Mesodermal cell (in vitro differentiated cells): ENCODE measurements at regions not wholly inside any gene's neighbourhood (a gene's known extent, or its start where the extent isn't known, plus 50 kb on each side); places are given as distances from the start of the nearest gene placed in this dataset.

Source experiments
- H3K27ac ChIP-seq: 2 replicates; pipeline ENCODE4 v1.7.0; 2013; ENCODE audit warnings: mild to moderate bottlenecking, low read depth, low read length, moderate library complexity; ENCODE audit not compliant: severe bottlenecking
- H3K36me3 ChIP-seq: 2 replicates; pipeline ENCODE4 v1.7.1; 2013; ENCODE audit warnings: mild to moderate bottlenecking, low read length, moderate library complexity; ENCODE audit not compliant: control insufficient read depth, insufficient read depth
- H3K4me1 ChIP-seq: one replicate; pipeline ENCODE4 v1.7.1; 2013; ENCODE audit warnings: mild to moderate bottlenecking, low read length; ENCODE audit not compliant: insufficient read depth, control insufficient read depth, poor library complexity, severe bottlenecking
- H3K4me3 ChIP-seq: 2 replicates; pipeline ENCODE4 v1.7.0; 2013; ENCODE audit warnings: low read length, control low read depth, mild to moderate bottlenecking; ENCODE audit not compliant: insufficient read depth, poor library complexity, severe bottlenecking; ENCODE audit errors: extremely low read depth
- H3K9me3 ChIP-seq: 2 replicates; pipeline ENCODE4 v1.7.1; 2013; ENCODE audit warnings: mild to moderate bottlenecking, low read length, moderate library complexity; ENCODE audit not compliant: control insufficient read depth
- WGBS, 2 experiments: methylation state at CpG; one replicate each; pipeline ENCODE4 v1.1.5; 2013; ENCODE audit warnings: missing lambda C conversion rate in 2 of 2; ENCODE audit not compliant: insufficient coverage in 2 of 2; 5-methylcytosine and 5-hydroxymethylcytosine counted together

DNA sequence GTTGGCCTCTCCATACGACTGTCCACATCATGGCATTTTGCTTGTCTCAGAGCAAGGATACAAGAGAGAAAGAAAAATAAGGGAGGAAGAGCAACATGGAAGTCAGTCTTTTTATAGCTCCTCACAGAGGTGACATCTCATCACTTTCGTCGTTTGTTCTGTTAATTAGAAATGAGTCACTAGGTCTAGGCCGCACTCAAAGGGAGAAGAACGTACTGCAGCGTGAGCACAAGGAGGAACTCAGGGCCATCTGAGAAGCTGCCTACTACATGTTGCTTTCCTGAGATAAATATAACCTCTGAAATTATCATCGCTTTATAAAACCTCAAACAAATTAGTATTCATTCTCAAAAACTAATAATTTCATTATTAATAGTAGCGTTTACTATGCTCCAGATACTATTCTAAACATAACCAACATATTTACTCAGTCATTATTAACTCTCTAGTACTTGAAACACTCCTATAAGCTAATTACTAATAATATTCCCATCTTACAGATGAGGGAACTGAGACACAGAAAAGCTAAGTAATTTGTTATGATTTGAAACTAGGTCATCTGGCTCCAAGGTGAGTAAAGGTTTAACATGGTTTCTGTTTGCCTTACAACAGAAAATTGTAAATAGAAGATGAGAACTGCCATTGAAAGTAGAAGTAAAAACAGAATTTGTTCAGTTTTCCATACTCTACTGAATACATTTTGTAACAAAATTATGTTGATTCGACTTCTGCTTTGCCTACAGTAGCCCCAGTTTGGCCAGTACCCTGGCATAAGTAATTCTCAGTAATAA is 213.2 kb upstream of the UGT8 start:
- Histone ChIP-seq H3K27ac (no peak overlapping the region), H3K36me3 (no peaks in the 10 kb centered on the region), H3K4me1 (peaks cover 9% of the 10 kb centered on the region), H3K4me3 (no peak overlapping the region), H3K9me3 (no peaks in the 10 kb centered on the region)
- WGBS, 2 experiments, result 80 to 86% methylated on average over 5 to 6 of the region's 9 CpGs

DNA sequence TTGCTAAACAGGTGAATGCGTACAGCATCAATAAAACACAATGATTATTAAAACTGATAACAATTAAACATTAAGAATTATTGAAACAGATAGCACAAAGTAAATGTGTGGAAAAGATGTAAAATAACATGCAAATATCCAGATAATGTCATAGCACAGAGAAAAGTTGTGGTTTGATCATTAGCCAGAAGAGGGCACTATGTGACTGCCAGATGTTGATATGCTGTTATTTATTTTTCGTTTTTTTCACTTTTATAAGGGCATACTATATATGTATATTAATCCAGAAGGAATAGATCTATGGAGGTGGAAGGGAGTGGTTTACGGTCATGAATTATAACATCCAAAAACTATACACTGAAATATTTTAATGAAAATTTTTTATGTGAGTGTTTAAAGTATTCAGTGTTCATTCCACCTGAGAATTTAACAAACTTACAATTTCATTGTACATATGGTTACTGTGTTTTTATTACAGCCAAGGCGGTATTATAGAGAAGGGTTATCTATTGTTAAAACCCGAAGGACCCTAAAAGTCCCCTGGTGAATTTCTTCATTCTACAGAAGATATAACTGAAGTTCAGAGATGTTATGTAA is 211.9 kb upstream of the UGT8 start:
- no CpG with 5 or more reads among the region's 5 CpGs for WGBS, 2 experiments
- H3K27ac ChIP-seq, result no peak overlapping the region
- no peaks in the 10 kb centered on the region for H3K9me3 ChIP-seq
- H3K36me3 ChIP-seq, result no peaks in the 10 kb centered on the region
- H3K4me1 ChIP-seq, result peaks cover 9% of the 10 kb centered on the region
- H3K4me3 ChIP-seq, result no peak overlapping the region

DNA sequence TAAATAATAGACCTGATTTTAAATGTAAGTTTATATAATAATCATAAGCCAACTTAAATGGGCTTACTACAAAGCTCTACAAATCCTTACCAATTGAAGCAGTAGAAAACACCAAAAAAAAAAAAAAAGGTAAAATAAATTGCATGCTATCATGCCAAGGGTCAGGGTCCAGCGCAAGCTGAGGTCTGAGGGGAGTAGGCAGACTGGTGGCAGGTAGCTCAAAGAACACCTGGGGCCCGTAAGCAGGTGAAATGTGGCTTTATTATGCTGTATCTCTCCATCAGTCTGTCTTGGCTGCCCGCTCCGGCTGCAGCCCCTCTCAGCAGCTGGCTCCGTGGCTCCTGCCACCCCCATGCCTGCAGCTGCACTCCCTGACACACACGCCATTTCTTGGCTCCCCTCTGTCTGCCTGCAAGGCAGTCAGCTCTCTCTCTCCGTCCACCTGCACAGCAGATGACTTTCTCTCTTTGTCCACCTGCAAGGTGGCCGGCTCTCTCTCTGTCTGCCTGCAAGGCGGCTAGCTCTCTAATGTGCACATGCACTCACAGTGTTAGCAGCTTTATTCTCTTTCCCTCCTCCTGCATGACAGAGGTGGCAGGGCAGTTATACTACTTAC is 209.4 kb upstream of the UGT8 start:
- no peak overlapping the region for H3K4me3 ChIP-seq
- H3K36me3 ChIP-seq, result no peaks in the 10 kb centered on the region
- H3K27ac ChIP-seq, result no peak overlapping the region
- 86 to 95% methylated on average over 8 of the region's 9 CpGs for WGBS, 2 experiments
- peaks cover 4% of the 10 kb centered on the region for H3K4me1 ChIP-seq
- no peaks in the 10 kb centered on the region for H3K9me3 ChIP-seq

DNA sequence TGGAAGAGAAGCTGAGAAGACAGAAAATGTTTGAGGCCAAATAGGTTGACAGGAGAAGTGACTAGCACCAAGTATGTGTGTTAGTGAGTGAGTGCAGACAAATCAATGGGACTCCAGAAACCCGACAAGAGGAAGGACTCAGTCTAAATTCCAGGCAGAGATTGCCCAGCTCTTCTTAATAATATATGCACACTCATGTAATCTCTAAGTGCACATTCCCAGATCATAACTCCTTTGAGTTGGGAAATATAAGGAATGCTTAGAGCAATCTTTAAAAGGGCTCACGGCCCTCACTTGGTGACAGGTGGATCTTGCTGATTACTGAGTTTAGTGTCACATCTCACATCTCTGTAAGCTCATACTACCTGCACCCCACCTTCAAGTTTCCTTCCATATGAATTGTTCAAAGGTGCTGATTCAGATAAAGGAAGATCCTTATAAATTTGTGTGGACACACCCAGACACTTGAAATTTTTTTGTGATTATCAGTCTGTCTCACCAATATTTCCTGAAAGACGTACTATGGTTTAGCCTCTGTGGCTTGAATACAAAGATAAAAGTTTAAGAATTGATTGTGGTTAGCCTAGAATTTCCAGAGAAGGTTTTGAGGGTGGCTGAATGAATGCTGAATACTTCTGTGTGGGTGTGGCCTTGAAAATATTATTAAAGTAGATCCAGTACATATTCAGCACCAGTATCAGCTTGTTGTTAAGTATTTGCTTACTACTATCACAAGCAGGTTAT is 205.1 kb upstream of the UGT8 start:
- 82 to 100% methylated on average over 1 to 2 of the region's 3 CpGs for WGBS, 2 experiments
- no peak overlapping the region for H3K4me3 ChIP-seq
- no peaks in the 10 kb centered on the region for H3K4me1 ChIP-seq
- no peaks in the 10 kb centered on the region for H3K36me3 ChIP-seq
- H3K9me3 ChIP-seq, result no peaks in the 10 kb centered on the region
- H3K27ac ChIP-seq, result no peak overlapping the region

DNA sequence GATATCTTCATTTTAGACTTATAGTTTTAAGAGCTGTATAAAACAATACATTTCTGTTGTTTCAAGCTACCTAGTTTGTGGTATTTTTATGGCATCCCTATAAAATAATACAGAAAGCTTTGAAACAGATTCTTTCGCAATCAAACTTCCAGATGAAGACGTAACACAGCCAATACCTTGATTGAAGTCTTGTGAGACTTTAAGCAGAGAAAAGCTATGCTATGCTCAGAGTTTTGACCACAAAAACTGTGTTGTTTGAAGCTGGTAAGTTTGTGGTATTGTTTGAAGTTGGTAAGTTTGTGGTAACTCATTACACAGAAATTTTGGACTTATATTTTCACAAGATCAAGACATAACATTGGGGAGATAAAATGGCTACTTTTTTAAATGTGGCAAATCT is 201.8 kb upstream of the UGT8 start:
- H3K9me3 ChIP-seq, result no peaks in the 10 kb centered on the region
- H3K27ac ChIP-seq, result no peak overlapping the region
- 100% methylated on average over 1 to 2 of the region's 2 CpGs for WGBS, 2 experiments
- H3K36me3 ChIP-seq, result no peaks in the 10 kb centered on the region
- H3K4me3 ChIP-seq, result no peak overlapping the region
- H3K4me1 ChIP-seq, result no peaks in the 10 kb centered on the region

DNA sequence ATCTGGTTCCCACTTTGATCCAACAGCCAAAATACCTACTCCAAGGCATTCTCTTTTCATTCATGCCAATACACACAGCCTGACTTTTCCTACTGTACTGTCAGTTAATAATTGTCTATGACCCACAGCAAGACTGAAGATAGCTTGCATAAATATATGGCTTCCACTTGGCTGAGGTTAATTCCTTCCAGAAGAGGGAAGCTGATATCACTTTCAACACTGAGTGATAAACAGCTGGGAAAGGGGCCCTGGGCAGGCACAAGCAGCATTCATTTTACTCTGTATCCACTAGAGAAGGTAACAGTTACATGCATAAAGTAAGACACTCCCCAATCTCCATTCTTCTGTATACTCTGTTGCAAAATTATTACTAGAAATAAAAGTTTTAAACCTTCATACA is 200.2 kb upstream of the UGT8 start:
- H3K4me1 ChIP-seq, result no peaks in the 10 kb centered on the region
- H3K27ac ChIP-seq, result no peak overlapping the region
- no peaks in the 10 kb centered on the region for H3K36me3 ChIP-seq
- no peaks in the 10 kb centered on the region for H3K9me3 ChIP-seq
- no peak overlapping the region for H3K4me3 ChIP-seq

DNA sequence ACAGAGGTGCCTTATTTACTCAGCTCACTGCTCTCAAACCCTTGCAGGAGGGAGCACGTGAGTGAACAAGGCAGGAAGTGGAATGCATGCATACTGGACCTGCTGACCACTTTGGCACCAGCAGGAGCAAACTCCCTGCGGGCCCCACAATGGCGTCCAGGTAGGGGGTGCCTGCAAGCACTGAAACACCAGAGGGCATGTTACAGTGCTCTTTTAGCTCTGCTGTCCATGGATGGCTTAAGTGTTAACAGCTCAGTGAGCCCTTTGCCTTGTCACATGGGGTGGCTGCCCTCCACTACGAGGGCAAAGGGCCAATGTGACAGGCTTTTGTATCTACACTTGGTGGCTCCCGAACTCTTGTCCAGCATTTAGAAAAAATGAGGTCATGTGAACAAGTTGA is 199.5 kb upstream of the UGT8 start:
- Histone ChIP-seq H3K36me3 (no peaks in the 10 kb centered on the region), H3K9me3 (no peaks in the 10 kb centered on the region), H3K27ac (no peak overlapping the region), H3K4me1 (no peaks in the 10 kb centered on the region), H3K4me3 (no peak overlapping the region)
- WGBS, 2 experiments, result 46 to 48% methylated on average over 5 of the region's 5 CpGs

DNA sequence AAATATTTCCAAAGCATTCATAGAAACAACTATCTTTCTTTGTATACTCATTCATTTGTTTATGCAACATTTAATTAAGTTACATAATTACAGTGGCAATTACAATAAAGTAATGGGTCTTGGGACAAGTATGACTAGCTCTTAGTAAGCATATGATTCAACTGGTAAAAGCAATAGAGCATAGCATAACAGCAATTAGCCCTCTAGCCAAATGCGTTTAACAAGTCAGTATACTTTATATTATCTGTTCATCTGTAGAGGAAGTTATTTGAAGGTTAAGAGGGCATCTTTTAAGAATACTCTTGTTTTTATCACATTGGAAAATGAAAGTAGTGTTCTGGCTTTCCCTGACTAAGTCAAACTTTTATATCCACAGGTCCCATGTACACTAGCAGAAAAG is 198.1 kb upstream of the UGT8 start:
- H3K4me3 ChIP-seq, result no peak overlapping the region
- no peaks in the 10 kb centered on the region for H3K9me3 ChIP-seq
- WGBS, 2 experiments, result no CpG with 5 or more reads among the region's 1 CpG
- no peaks in the 10 kb centered on the region for H3K36me3 ChIP-seq
- no peak overlapping the region for H3K27ac ChIP-seq
- no peaks in the 10 kb centered on the region for H3K4me1 ChIP-seq

DNA sequence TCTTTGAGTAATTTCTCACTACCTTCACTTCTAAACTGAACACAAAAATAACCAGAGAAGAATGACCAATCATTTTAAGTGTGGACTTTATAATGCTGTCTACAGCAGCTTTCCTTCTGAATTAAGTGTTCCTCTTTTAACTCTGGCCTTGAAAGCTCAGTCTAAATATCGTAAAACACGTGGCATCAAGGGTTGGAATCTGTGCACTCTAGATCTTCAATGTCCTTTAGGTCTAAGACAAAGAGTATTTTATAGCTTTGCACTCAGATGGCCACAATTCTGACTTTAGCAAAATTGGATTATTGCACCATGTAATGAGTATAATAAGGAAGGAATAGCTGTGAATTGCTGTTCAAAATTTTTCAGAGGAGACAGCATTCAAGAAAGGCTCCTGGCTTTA is 197.1 kb upstream of the UGT8 start:
- no peak overlapping the region for H3K4me3 ChIP-seq
- H3K9me3 ChIP-seq, result no peaks in the 10 kb centered on the region
- H3K27ac ChIP-seq, result no peak overlapping the region
- 100% methylated on average over 2 of the region's 2 CpGs for WGBS, 2 experiments
- H3K36me3 ChIP-seq, result no peaks in the 10 kb centered on the region
- H3K4me1 ChIP-seq, result no peaks in the 10 kb centered on the region

DNA sequence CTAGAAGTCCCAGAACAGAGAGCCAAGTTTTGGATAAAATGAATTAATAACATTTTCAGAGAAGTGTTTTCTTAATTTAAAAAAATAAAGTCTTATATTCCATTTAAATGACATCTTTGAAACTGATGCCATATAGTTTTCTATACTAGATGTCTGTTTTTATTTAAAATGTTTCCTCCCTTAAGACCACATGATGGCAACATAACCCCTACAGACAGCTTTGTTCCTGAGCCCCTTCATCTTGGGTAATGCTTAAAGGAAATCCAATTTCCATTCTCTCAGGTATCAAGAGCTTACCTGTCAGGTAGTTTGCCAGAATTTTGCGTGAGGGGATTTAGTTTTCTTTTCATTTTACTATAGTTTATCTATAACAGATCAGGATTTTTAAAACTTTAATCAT is 181.4 kb upstream of the UGT8 start:
- Histone ChIP-seq H3K36me3 (no peaks in the 10 kb centered on the region), H3K4me3 (no peak overlapping the region), H3K27ac (no peak overlapping the region), H3K9me3 (no peaks in the 10 kb centered on the region), H3K4me1 (no peaks in the 10 kb centered on the region)
- no CpG with 5 or more reads among the region's 1 CpG for WGBS, 2 experiments
